ENCODE measurements at regions not wholly inside any gene's neighbourhood (a gene's known extent, or its start where the extent isn't known, plus 50 kb on each side); places are given as distances from the start of the nearest gene placed in this dataset.

DNA sequence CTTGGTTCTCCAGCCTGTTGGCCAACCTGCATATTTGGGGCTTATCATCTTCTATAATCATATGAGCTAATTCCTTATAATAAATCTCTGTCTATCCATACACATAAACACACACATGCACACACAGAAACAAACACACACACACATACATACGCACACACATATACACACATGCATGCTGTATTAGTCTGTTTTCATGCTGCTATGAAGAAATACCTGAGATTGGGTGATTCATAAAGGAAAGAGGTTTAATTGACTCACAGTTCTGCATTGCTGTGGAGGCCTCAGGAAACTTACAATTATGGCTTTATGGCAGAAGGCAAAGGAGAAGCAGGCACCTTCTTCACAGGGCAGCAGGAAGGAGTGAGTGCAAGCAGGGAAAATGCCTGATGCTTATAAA is 707.4 kb upstream of the CDH2 start:
- Histone ChIP-seq H3K79me2 (ENCODE audit: control insufficient read depth, insufficient read depth, low read length) (no peaks in the 10 kb centered on the region), H3K4me2 (ENCODE audit: control insufficient read depth, extremely low read depth, insufficient read depth, low read depth, low read length) (no peak overlapping the region), H2AFZ (ENCODE audit: control insufficient read depth, low read length) (no peak overlapping the region), H4K20me1 (ENCODE audit: control insufficient read depth, extremely low read depth, insufficient read depth, low read length) (no peaks in the 10 kb centered on the region), H3K4me3 (ENCODE audit: control insufficient read depth in 2 of 3, extremely low read depth in 1 of 3, insufficient read depth in 2 of 3, low read depth in 1 of 3, low read length in 3 of 3) (no peak overlapping the region), H3K27ac (ENCODE audit: control insufficient read depth, insufficient read depth, low read length) (no peak overlapping the region), H3K27me3 (ENCODE audit: control insufficient read depth, extremely low read depth, insufficient read depth, low read length) (no peaks in the 10 kb centered on the region), H3K9me3 (ENCODE audit: control insufficient read depth, low read depth, low read length) (no peaks in the 10 kb centered on the region), H3K9me1 (ENCODE audit: control insufficient read depth, extremely low read depth, insufficient read depth, low read length) (no peaks in the 10 kb centered on the region), H3K36me3 (ENCODE audit: control insufficient read depth in 2 of 2, extremely low read depth in 1 of 2, insufficient read depth in 2 of 2, low read length in 2 of 2) (no peaks in the 10 kb centered on the region), H3K4me1 (ENCODE audit: control insufficient read depth, extremely low read depth, insufficient read depth, low read length) (no peaks in the 10 kb centered on the region), H3K9ac (ENCODE audit: control insufficient read depth, extremely low read depth, insufficient read depth, low read length) (no peak overlapping the region)
- FAIRE-seq (peak; percentile 36), DNase-seq (ENCODE audit: low read depth, low spot score) (peak; percentile 4)
- dilution Hi-C loops (cut with MboI; ENCODE audit: extremely low pct_ligation_motif_present, low sequenced_read_pairs) = no loop called here
- TF ChIP-seq, protein P1, sequence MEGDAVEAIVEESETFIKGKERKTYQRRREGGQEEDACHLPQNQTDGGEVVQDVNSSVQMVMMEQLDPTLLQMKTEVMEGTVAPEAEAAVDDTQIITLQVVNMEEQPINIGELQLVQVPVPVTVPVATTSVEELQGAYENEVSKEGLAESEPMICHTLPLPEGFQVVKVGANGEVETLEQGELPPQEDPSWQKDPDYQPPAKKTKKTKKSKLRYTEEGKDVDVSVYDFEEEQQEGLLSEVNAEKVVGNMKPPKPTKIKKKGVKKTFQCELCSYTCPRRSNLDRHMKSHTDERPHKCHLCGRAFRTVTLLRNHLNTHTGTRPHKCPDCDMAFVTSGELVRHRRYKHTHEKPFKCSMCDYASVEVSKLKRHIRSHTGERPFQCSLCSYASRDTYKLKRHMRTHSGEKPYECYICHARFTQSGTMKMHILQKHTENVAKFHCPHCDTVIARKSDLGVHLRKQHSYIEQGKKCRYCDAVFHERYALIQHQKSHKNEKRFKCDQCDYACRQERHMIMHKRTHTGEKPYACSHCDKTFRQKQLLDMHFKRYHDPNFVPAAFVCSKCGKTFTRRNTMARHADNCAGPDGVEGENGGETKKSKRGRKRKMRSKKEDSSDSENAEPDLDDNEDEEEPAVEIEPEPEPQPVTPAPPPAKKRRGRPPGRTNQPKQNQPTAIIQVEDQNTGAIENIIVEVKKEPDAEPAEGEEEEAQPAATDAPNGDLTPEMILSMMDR (optimal IDR thresholded peaks at IDR 0.05 in 1 of 3, IDR thresholded peaks at IDR 0.05 in 1 of 3, conservative IDR thresholded peaks at IDR 0.05 in 1 of 3; ENCODE audit: extremely low read depth in 1 of 3, insufficient read depth in 2 of 3, low read length in 3 of 3) = no peak
- TF ChIP-seq EZH2 (IDR thresholded peaks at IDR 0.05; ENCODE audit: low read length) = no peak

DNA sequence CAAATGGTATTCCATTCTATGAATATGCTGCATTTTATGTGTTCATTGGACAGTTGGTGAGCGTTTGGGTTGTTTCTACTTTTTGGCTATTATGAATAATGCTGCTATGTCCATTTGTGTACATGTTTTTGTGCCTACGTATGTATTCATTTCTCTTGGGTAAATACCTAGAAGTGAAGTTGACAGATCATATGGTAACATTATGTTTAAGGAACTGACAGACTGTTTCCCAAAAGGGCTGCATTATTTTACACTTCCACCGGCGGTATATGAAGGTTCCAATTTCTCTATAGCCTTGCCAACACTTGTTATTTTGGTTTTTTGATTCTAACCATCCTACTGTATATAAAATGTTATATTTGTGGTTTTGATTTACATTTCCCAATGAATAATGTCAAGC is 703.9 kb upstream of the CDH2 start:
- dilution Hi-C loops (cut with MboI; ENCODE audit: extremely low pct_ligation_motif_present, low sequenced_read_pairs) = no loop called here
- no peak overlapping the region for H3K9ac ChIP-seq (ENCODE audit: control insufficient read depth, extremely low read depth, insufficient read depth, low read length)
- H3K27ac ChIP-seq (ENCODE audit: control insufficient read depth, insufficient read depth, low read length) = no peak overlapping the region
- TF ChIP-seq, protein P1 (optimal IDR thresholded peaks at IDR 0.05 in 1 of 3, IDR thresholded peaks at IDR 0.05 in 1 of 3, conservative IDR thresholded peaks at IDR 0.05 in 1 of 3; ENCODE audit: extremely low read depth in 1 of 3, insufficient read depth in 2 of 3, low read length in 3 of 3) = no peak
- no peak for TF ChIP-seq EZH2 (IDR thresholded peaks at IDR 0.05; ENCODE audit: low read length)
- DNase-seq (ENCODE audit: low read depth, low spot score) (no peak), FAIRE-seq (no peak)
- no peaks in the 10 kb centered on the region for H4K20me1 ChIP-seq (ENCODE audit: control insufficient read depth, extremely low read depth, insufficient read depth, low read length)
- H3K4me1 ChIP-seq (ENCODE audit: control insufficient read depth, extremely low read depth, insufficient read depth, low read length) = no peaks in the 10 kb centered on the region
- H3K79me2 ChIP-seq (ENCODE audit: control insufficient read depth, insufficient read depth, low read length) = no peaks in the 10 kb centered on the region
- H3K27me3 ChIP-seq (ENCODE audit: control insufficient read depth, extremely low read depth, insufficient read depth, low read length) = no peaks in the 10 kb centered on the region
- no peaks in the 10 kb centered on the region for H3K36me3 ChIP-seq (ENCODE audit: control insufficient read depth in 2 of 2, extremely low read depth in 1 of 2, insufficient read depth in 2 of 2, low read length in 2 of 2)
- no peaks in the 10 kb centered on the region for H3K9me3 ChIP-seq (ENCODE audit: control insufficient read depth, low read depth, low read length)
- no peak overlapping the region for H3K4me2 ChIP-seq (ENCODE audit: control insufficient read depth, extremely low read depth, insufficient read depth, low read depth, low read length)
- no peaks in the 10 kb centered on the region for H3K9me1 ChIP-seq (ENCODE audit: control insufficient read depth, extremely low read depth, insufficient read depth, low read length)
- no peak overlapping the region for H3K4me3 ChIP-seq (ENCODE audit: control insufficient read depth in 2 of 3, extremely low read depth in 1 of 3, insufficient read depth in 2 of 3, low read depth in 1 of 3, low read length in 3 of 3)
- H2AFZ ChIP-seq (ENCODE audit: control insufficient read depth, low read length) = no peak overlapping the region

All from keratinocyte (primary cell).